Natural killer cell (primary cell): ENCODE measurements at regions not wholly inside any gene's neighbourhood (a gene's known extent, or its start where the extent isn't known, plus 50 kb on each side); places are given as distances from the start of the nearest gene placed in this dataset.

Source experiments
- ATAC-seq, 3 donors: fragments of 150-1000 bp in 2 of 3; fragments of 200-7000 bp in 1 of 3; cut with Tn5 transposase; 1 replicate in 1 of 3; 2 replicates in 2 of 3; pipeline ENCODE4 v1.10.0; 2021; ENCODE audit warnings: mild to moderate bottlenecking in 2 of 3, moderate library complexity in 2 of 3
- DNase-seq, 2 donors: peaks; one replicate each; pipeline versions ENCODE4 v3.0.0 to v3.0.0-alpha.2; 2013 to 2021; ENCODE audit warnings: mixed read lengths in 1 of 2
- H3K27ac ChIP-seq: one replicate; pipeline ENCODE4 v1.5.1; 2013; ENCODE audit warnings: mild to moderate bottlenecking, low read length
- H3K27me3 ChIP-seq: one replicate; pipeline ENCODE4 v1.6.1; 2013; ENCODE audit warnings: low read length; ENCODE audit not compliant: control insufficient read depth, insufficient read depth
- H3K36me3 ChIP-seq: one replicate; pipeline ENCODE4 v1.6.1; 2013; ENCODE audit warnings: low read length; ENCODE audit not compliant: control insufficient read depth, insufficient read depth
- H3K4me1 ChIP-seq: one replicate; pipeline ENCODE4 v1.6.1; 2013; ENCODE audit warnings: low read length; ENCODE audit not compliant: control insufficient read depth, insufficient read depth
- H3K4me3 ChIP-seq: one replicate; pipeline ENCODE4 v1.5.1; 2013; ENCODE audit warnings: low read length
- H3K9me3 ChIP-seq: one replicate; pipeline ENCODE4 v1.6.1; 2013; ENCODE audit warnings: low read length; ENCODE audit not compliant: control insufficient read depth, insufficient read depth
- H3K27ac Mint-ChIP-seq, 2 donors: one replicate each; pipeline ENCODE4 v1.8.0; 2022; ENCODE audit warnings: mild to moderate bottlenecking in 2 of 2, mixed read lengths in 2 of 2, moderate library complexity in 1 of 2
- H3K27me3 Mint-ChIP-seq, 2 donors: one replicate each; pipeline ENCODE4 v1.8.0; 2022; ENCODE audit warnings: low read depth in 2 of 2, mixed read lengths in 2 of 2
- H3K36me3 Mint-ChIP-seq: one replicate; pipeline ENCODE4 v1.8.0; 2022; ENCODE audit warnings: mixed read lengths
- H3K4me1 Mint-ChIP-seq, 2 donors: one replicate each; pipeline ENCODE4 v1.8.0; 2022; ENCODE audit warnings: mixed read lengths in 2 of 2
- H3K4me3 Mint-ChIP-seq: one replicate; pipeline ENCODE4 v1.8.0; 2022; ENCODE audit warnings: mild to moderate bottlenecking, moderate library complexity, mixed read lengths
- H3K9me3 Mint-ChIP-seq, 2 donors: one replicate each; pipeline ENCODE4 v1.8.0; 2022; ENCODE audit warnings: mixed read lengths in 2 of 2
- WGBS: methylation state at CpG from one replicate; pipeline ENCODE4 v1.1.7; 2013; ENCODE audit warnings: missing lambda C conversion rate; ENCODE audit not compliant: insufficient coverage; 5-methylcytosine and 5-hydroxymethylcytosine counted together
- intact Hi-C: fragments of 100-400 bp; cut with micrococcal nuclease; formaldehyde crosslinking; loops from one replicate; pipeline ENCODE4 v1.14.2; 2022
- TF ChIP-seq, protein P1 (sequence below): fragments of 200-600 bp; IDR thresholded peaks from one replicate; pipeline ENCODE4 v1.8.0; 2022; ENCODE audit warnings: antibody characterized with exemption

GRCh38 chr1:29641921-29642320 lies 405.6 kb downstream of the PTPRU start:
- Mint-ChIP-seq H3K27me3 (peaks cover 4 to 8% of the 10 kb centered on the region in 2 donors), H3K27ac (no peak overlapping the region), H3K36me3 (no peaks in the 10 kb centered on the region), H3K4me1 (no peaks in the 10 kb centered on the region), H3K4me3 (no peak overlapping the region), H3K9me3 (no peaks in the 10 kb centered on the region)
- Histone ChIP-seq H3K27me3 (no peaks in the 10 kb centered on the region), H3K4me1 (no peaks in the 10 kb centered on the region), H3K9me3 (no peaks in the 10 kb centered on the region), H3K27ac (no peak overlapping the region), H3K4me3 (no peak overlapping the region), H3K36me3 (no peaks in the 10 kb centered on the region)
- no peak for DNase-seq
- no peak for ATAC-seq
- WGBS: 84% methylated on average over 1 of the region's 3 CpGs
- TF ChIP-seq, protein P1, sequence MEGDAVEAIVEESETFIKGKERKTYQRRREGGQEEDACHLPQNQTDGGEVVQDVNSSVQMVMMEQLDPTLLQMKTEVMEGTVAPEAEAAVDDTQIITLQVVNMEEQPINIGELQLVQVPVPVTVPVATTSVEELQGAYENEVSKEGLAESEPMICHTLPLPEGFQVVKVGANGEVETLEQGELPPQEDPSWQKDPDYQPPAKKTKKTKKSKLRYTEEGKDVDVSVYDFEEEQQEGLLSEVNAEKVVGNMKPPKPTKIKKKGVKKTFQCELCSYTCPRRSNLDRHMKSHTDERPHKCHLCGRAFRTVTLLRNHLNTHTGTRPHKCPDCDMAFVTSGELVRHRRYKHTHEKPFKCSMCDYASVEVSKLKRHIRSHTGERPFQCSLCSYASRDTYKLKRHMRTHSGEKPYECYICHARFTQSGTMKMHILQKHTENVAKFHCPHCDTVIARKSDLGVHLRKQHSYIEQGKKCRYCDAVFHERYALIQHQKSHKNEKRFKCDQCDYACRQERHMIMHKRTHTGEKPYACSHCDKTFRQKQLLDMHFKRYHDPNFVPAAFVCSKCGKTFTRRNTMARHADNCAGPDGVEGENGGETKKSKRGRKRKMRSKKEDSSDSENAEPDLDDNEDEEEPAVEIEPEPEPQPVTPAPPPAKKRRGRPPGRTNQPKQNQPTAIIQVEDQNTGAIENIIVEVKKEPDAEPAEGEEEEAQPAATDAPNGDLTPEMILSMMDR: no peak
- intact Hi-C loops: no loop called here

DNA sequence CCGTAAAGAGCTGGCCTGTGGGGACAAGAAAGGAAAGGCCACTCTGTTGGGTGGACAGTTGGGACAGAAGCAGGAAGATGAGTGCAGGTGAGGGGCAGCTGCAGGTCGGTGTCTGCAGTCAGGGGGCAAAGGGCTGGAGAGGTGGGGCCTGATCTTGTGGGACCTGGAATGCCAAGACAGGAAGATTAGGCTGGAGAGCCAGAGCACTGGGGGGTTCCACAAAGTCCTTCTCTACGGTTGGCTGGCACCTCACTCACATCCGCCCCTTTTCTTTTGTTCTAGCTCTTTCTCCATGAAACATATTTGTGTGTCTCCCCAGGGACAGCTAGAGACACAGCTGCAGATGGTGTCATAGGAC lies 404.1 kb downstream of the PTPRU start:
- Histone ChIP-seq H3K27ac (no peak overlapping the region), H3K36me3 (no peaks in the 10 kb centered on the region), H3K9me3 (no peaks in the 10 kb centered on the region), H3K4me1 (no peaks in the 10 kb centered on the region), H3K4me3 (no peak overlapping the region), H3K27me3 (no peaks in the 10 kb centered on the region)
- H3K27me3 Mint-ChIP-seq: peaks cover 4 to 14% of the 10 kb centered on the region in 2 donors
- intact Hi-C loops: no loop called here
- no peaks in the 10 kb centered on the region for H3K36me3 Mint-ChIP-seq
- ATAC-seq (no peak), DNase-seq (no peak)
- H3K4me1 Mint-ChIP-seq: no peaks in the 10 kb centered on the region
- WGBS: 71% methylated on average over 4 of the region's 4 CpGs
- H3K4me3 Mint-ChIP-seq: no peak overlapping the region
- no peak overlapping the region for H3K27ac Mint-ChIP-seq
- no peaks in the 10 kb centered on the region for H3K9me3 Mint-ChIP-seq
- TF ChIP-seq, protein P1: no peak

- ATAC-seq: no peak
- Mint-ChIP-seq H3K36me3 (no peaks in the 10 kb centered on the region), H3K4me3 (no peak overlapping the region), H3K27ac (no peak overlapping the region), H3K4me1 (no peaks in the 10 kb centered on the region), H3K27me3 (peaks cover 4 to 15% of the 10 kb centered on the region in 2 donors), H3K9me3 (no peaks in the 10 kb centered on the region)
- intact Hi-C loops: no loop called here
- WGBS: 81% methylated on average over 15 of the region's 15 CpGs
- Histone ChIP-seq H3K27ac (no peak overlapping the region), H3K4me3 (no peak overlapping the region), H3K9me3 (no peaks in the 10 kb centered on the region), H3K4me1 (no peaks in the 10 kb centered on the region), H3K27me3 (no peaks in the 10 kb centered on the region), H3K36me3 (no peaks in the 10 kb centered on the region)
- DNase-seq: no peak
- TF ChIP-seq, protein P1: no peak
Measured at GRCh38 chr1:29639741-29640427, 403.6 kb downstream of the PTPRU start.

DNA sequence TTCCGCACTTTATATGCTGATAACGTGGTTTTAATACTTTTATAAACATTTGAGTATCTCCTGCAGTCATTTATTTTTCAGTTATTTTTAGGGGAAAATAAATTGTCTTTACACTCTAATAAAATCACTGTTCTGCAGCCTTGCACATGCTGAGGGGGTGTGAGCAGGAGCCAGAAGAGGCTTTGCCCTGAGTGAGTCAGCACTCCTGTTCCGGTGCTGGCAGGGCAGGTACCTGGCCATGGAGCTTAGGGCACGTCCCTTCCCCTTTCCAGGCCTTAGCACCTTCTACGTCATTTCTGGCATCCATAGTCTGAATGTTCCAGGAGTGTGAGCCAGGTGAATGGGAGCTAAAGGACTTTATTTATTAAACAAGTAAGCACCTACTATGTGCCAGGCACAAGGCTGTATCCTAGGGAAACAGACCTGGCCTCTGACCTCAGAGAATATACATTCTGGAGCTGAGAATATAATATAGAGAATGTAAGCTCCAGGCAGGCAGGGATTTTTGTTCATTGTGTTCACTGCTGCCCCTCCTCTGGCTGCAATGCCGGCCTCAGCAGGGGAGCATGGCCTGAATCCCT lies 402.9 kb downstream of the PTPRU start:
- Histone ChIP-seq H3K4me3 (no peak overlapping the region), H3K9me3 (no peaks in the 10 kb centered on the region), H3K4me1 (no peaks in the 10 kb centered on the region), H3K27ac (no peak overlapping the region), H3K36me3 (no peaks in the 10 kb centered on the region), H3K27me3 (no peaks in the 10 kb centered on the region)
- H3K36me3 Mint-ChIP-seq: no peaks in the 10 kb centered on the region
- WGBS: 69% methylated on average over 5 of the region's 6 CpGs
- DNase-seq (no peak), ATAC-seq (no peak)
- no peaks in the 10 kb centered on the region for H3K4me1 Mint-ChIP-seq
- peaks cover 4 to 16% of the 10 kb centered on the region in 2 donors for H3K27me3 Mint-ChIP-seq
- TF ChIP-seq, protein P1: no peak
- no peak overlapping the region for H3K4me3 Mint-ChIP-seq
- intact Hi-C loops: no loop called here
- no peak overlapping the region for H3K27ac Mint-ChIP-seq
- no peaks in the 10 kb centered on the region for H3K9me3 Mint-ChIP-seq
